Fibroblast of skin of left quadriceps (primary cell): ENCODE measurements at regions not wholly inside any gene's neighbourhood (a gene's known extent, or its start where the extent isn't known, plus 50 kb on each side); places are given as distances from the start of the nearest gene placed in this dataset.

Experiments
- DNase-seq, 2 experiments: peaks; one replicate each; pipeline ENCODE4 v3.0.0-alpha.2; 2013; ENCODE audit warnings: low read depth in 2 of 2

- DNase-seq, result no peak
Observed at GRCh38 chr4:161225327-161225726, 938.5 kb downstream of the FSTL5 start.

DNA sequence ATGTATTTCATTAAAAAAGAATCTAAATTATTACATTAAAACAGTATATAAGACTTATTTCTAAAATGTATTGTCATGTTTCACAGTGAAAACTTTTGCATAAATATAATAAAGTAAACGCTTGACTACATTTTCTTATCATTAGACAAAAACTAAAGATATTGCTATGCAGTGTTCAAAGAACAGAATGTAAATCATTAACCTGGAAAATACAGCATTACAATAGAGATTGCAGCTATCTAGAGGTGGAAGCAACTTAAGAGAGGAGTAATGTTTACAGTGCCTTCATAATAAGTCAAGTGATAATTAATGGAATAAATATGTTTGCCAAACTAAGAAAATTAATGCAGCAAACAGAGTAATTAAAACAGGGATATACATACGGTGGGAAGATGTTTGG is 940.9 kb downstream of the FSTL5 start:
- no peak for DNase-seq

GRCh38 chr4:161208564-161208963 is 955.2 kb downstream of the FSTL5 start:
- no peak for DNase-seq

DNA sequence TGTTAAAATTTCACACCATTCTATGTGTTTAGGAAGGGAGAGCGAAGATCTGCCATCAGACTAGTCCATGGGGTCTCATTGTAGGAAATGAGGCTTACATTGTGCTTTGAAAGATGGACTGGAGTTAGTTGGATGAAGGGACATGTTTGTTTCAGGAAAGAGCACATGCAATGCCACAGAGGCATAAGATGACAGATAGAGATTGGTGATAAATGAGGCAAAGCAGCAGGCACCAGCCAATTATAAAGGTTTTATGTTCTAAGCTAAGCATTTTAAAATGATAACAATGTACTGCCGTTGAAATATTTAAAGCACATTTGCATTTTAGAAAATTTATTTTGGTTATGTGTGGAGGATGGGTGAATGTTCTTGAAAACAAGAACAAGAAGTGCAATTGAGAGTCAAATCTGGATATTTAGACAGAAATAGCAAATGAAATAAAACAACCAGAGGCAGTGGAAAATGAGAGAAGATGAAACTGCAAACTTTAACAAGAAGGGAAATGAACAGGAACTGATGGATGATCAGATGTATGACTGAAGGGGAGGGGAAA is 957.2 kb downstream of the FSTL5 start:
- no peak for DNase-seq

GRCh38 chr4:161203865-161204264 is 959.9 kb downstream of the FSTL5 start:
- DNase-seq, result no peak

DNA sequence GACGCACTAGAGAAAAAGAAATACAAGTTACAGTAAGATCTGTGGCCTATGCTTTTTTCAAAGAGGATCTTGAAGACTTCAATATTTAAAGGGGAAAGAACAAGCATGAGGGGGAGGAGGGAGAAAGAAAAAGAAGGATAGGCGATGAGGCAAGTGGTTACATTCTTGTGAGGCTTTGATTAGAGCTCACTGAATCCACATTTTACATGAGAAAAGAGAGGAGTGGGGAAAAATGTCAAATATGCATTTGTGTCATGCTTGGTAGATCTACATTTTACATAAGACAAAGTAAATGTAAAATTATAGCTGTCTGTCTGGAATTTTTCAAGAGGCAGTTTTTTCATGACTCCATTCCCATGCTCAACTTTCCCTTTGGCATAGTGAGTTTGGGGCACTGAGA is 965.9 kb downstream of the FSTL5 start:
- no peak for DNase-seq

DNA sequence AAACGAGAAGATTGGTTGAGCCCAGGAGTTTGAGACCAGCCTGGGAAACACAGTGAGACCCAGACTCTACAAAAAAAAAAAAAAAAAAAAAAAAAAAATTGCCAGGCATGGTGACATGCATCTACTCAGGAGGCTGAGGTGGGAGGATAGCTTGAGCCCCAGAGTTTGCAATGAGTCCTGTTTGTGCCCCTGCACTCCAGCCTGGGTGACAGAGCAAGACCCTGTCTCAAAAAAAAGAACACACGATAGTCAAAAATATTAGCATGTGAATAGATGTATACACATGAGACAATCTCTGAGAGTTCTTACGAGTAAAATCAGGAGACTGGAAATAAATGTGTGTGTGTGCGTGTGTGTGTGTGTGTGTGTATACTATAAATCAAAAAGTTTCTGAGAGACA is 966.3 kb downstream of the FSTL5 start:
- DNase-seq, result no peak

DNA sequence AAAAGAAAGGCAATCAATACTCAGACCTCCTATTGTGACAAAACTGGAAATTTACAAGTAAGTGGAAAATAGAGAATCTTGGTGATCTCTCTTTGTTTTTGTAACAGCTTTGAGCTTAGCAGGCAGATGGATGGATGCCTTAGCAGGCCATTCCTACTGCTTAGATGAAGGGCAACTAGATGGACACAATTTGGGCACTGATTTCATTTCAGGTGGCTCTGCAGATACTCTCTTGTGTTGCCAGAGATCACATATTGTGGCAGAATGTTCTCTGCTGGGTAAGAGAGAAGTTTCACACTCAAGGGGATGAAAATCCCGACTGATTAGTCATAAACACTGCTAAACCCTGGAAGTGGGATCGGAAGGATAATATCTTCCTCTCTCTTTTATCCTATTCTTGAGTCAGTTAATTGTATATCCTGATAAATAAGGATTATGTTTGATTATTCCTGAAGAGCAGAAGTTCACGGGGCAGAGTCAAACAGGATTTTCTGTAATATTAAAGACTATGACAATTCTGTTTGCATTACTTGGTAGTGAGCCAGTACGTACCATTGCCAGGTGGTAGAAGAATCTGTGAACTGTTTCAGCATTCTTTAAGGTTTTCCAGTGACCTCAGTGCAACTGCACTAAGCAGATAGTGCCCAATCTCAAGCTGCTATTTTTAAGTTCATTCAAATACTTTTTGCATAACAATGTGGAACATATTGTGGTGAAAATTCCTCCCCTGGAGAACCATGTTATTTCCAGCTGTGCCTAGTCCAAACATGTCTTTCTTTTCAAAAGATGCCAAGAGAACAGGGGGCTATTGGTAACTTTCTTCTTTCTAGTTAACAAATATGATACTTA is 974.3 kb downstream of the FSTL5 start:
- no peak for DNase-seq

DNA sequence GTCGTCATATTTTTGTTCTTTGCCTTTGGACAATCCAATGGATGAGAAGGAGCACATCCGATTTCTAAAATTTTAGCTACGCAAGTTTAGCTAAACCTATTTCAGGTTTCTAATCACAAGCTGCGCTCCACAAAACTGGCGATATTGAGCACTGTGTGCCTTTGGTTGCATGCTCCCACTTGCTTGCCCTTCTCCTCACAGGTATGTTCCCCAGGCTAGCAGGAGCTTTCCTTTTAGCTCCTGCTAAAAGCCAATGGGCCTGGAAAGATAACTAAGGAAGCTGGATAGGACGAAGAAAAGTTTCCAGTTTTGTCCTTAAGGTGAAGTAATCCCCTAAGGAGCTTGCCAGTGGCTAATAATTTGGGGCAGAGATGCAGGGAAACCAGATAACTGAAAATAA is 975.2 kb downstream of the FSTL5 start:
- DNase-seq, result no peak

DNA sequence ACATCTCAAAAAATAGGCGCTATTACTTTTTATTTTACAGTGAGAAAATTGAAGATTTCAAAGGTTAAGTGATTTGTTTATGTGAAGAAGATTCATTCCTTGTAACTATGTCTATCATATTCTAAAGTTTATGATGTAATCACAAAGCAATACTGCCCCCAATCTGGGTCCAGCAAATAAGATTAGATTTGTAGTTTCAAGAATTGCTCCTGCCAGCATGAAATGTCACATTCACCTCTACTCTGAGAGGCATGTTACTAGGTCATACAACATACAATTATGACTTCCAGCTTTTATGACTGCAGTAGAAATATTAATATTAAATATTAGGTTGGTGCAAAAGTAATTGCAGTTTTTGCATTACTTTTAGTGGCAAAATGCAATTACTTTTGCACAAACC is 976.2 kb downstream of the FSTL5 start:
- DNase-seq, result no peak

DNA sequence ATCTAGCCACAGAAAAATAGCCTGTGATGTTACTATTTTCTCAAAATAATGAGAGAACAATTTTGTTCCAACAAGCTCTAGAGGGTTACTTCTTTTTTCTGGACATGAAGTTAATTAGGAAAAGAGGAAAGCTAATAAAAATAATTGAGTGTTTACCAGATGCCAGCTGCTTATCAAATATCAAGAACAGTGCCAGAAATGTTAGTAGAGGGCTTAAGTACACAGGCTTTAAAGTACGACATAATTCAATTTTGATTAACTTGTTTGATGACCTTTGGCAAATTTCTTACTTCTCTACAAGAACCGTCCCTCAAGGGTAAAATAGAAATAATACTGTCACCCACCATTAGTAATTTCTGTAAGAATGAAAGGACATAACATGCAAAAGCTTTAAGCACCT is 977.0 kb downstream of the FSTL5 start:
- no peak for DNase-seq

GRCh38 chr4:161186012-161186411 is 977.8 kb downstream of the FSTL5 start:
- no peak for DNase-seq

- DNase-seq, result no peak
Observed at GRCh38 chr4:161183729-161184128, 980.1 kb downstream of the FSTL5 start.

- DNase-seq, result no peak
Observed at GRCh38 chr4:161182913-161183312, 980.9 kb downstream of the FSTL5 start.

- no peak for DNase-seq
Observed at GRCh38 chr4:161178310-161178709, 985.5 kb downstream of the FSTL5 start.

DNA sequence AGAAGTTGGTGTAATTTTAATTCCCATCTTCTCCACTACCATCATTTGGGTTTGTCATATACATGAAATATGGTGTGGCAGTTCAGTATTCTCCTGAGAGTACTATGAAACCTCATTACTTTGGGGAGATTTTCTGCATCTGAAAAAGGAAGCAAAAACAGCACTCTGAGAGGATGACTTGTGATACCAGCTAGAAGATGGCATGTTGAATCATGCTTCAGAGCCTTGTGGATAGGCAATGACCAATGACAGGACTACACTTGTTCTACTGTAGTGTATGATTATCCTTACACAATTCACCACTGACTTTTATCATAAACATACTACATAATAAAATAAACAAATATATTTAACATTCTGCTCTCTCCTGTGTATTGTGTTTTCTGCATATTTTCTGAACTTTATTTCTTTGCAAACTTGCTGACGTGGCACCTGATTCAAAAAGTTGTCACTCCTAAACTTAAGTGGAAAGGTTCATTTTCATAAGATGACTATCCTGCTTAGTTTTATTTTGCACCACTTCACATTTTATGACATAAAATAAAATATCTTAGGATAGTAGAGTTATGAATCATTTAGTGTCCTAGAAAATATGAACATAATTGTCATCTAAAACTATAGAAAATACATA is 991.3 kb downstream of the FSTL5 start:
- DNase-seq, result no peak

- DNase-seq, result no peak
Observed at GRCh38 chr4:161167539-161167938, 996.3 kb downstream of the FSTL5 start.

- no peak for DNase-seq
Observed at GRCh38 chr4:161160718-161161117, 1003.1 kb downstream of the FSTL5 start.

DNA sequence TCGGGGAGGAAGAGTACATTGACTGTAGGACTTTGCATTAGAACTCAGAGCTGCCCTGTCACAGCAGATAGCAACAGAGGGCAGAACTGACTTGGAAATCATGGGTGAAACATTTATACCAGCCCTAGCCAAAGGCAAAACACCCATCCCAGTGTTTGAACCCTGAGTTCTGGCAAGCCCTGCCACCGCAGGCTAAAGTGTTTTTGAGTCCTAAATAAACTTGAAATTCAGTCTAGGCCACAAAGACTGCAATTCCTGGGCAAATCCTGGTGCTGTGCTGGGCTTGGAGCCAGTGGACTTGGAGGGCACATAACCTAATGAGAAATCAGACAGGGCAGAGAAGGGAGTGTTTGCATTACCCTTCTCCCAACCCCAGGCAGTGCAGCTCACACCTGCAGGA is 1015.7 kb downstream of the FSTL5 start:
- DNase-seq, result no peak

- no peak for DNase-seq
Observed at GRCh38 chr4:161143375-161143774, 1020.4 kb downstream of the FSTL5 start.

- no peak for DNase-seq
Observed at GRCh38 chr4:161134795-161135194, 1029.0 kb downstream of the FSTL5 start.

- no peak for DNase-seq
Observed at GRCh38 chr4:161133586-161134276, 1030.1 kb downstream of the FSTL5 start.
